ENCODE measurements at regions not wholly inside any gene's neighbourhood (a gene's known extent, or its start where the extent isn't known, plus 50 kb on each side); places are given as distances from the start of the nearest gene placed in this dataset.
"Not testable (repeated sequence)": the region's sequence is repeated elsewhere in the genome, so short reads cannot be mapped to it uniquely, and the experiment has no call there.

DNA sequence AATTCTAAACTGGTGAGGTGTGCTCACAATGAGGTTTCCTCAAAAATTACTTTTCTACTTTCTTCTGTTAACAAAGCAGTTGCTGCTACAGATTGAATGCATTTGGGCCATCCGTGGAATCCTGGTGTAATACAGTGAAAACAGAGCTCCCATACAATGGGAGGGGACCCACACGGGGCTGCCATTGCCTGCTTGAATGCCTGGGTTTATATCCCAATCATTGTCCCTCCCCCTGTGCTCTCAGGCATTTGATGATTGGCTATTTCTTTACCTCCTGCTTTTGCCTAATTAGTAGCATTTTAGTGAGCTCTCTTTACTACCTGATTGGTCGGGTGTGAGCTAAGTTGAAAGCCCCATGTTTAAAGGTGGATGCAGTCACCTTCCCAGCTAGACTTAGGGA, 52.9 kb upstream of the CSF1 start:
- H3K27ac ChIP-seq; DNase-seq; H3K9me2 ChIP-seq (ENCODE audit: insufficient read depth); H3K79me2 ChIP-seq (ENCODE audit: low read depth); BruUV-seq (replicated peaks); intact Hi-C loops (cut with micrococcal nuclease; ENCODE audit: unreplicated experiment); H3K4me1 ChIP-seq (replicated peaks; ENCODE audit: insufficient read depth); H3K4me3 ChIP-seq; H3F3A ChIP-seq (ENCODE audit: insufficient read depth, low read depth); H3K4me2 ChIP-seq; H2AFZ ChIP-seq; H4K20me1 ChIP-seq (ENCODE audit: insufficient read depth); H3K36me3 ChIP-seq (ENCODE audit: low read depth); H3K9me3 ChIP-seq (ENCODE audit: insufficient read depth, low read depth); CTCF ChIA-PET; H3K27me3 ChIP-seq (ENCODE audit: insufficient read depth, low read depth): not testable (repeated sequence)
- POLR2A ChIA-PET (ENCODE audit: unreplicated experiment), result interaction anchor here (0.6 kb wide), 1 partner anchor 91 kb away, joined by 10 read pairs; no protein-coding TSS in a partner anchor

DNA sequence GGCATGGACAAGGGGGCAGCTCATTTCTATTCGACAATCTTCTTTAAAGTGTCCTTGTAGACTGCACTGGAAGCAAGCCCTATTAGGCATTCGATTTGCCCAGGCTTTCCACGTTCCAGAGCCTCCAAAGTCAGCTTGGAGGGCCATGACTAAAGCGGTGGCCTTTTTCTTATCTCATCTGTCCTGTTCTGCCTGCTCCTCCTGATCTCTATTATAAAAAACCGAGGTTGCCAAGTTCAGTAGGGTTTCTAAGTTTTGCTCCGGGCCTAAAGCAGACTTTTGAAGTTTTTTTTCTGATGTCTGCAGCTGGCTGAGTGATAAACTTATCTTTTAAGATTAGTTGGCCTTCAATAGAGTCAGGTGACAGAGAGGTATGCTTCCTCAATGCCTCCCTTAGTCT, 54.7 kb upstream of the CSF1 start:
- H3K9me3 ChIP-seq (ENCODE audit: insufficient read depth, low read depth); H3K27me3 ChIP-seq (ENCODE audit: insufficient read depth, low read depth): not testable (repeated sequence)

DNA sequence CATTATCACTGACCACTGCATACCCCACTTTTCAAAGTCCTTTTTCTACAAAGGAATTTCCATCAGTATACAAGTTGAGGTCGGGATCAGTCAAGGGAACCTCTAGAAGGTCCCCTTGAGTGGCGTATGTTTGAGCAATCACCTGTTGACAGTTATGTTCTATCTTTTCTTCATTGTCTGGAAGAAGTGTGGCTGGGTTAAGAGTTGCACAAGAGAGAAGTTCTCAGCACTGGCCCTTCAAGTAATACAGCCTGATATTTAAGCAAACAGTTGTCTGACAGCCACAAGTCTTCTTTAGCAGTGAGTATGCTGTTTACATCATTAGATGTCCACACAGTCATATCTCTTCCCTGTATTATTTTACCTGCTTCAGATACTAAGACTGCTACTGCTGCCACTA, 56.7 kb upstream of the CSF1 start:
- peaks cover 31% of the 10 kb centered on the region for H3K4me1 ChIP-seq (replicated peaks; ENCODE audit: insufficient read depth)
- H3K4me3 ChIP-seq; CTCF ChIA-PET; H3K27ac ChIP-seq; H3K27me3 ChIP-seq (ENCODE audit: insufficient read depth, low read depth); H3K36me3 ChIP-seq (ENCODE audit: low read depth); BruUV-seq (replicated peaks); H3K9me3 ChIP-seq (ENCODE audit: insufficient read depth, low read depth); H2AFZ ChIP-seq; H3K4me2 ChIP-seq; POLR2A ChIA-PET (ENCODE audit: unreplicated experiment); H3K79me2 ChIP-seq (ENCODE audit: low read depth); H4K20me1 ChIP-seq (ENCODE audit: insufficient read depth); H3K9me2 ChIP-seq (ENCODE audit: insufficient read depth): not testable (repeated sequence)
- intact Hi-C loops (cut with micrococcal nuclease; ENCODE audit: unreplicated experiment), result loop anchor here (2.0 kb wide), 1 partner anchor 77 kb away; no protein-coding TSS in a partner anchor
- H3F3A ChIP-seq (ENCODE audit: insufficient read depth, low read depth), result peaks cover 14% of the 10 kb centered on the region; the same call in 1 of the 2 replicates
- peak in 1 of 2 experiments; percentile 41 for DNase-seq

More for the DNA sequence above, 54.7 kb upstream of the CSF1 start:
- not testable (repeated sequence) for H3K4me2 ChIP-seq; H4K20me1 ChIP-seq (ENCODE audit: insufficient read depth); H3K9me2 ChIP-seq (ENCODE audit: insufficient read depth); H3K36me3 ChIP-seq (ENCODE audit: low read depth); H3K27ac ChIP-seq; H3K4me3 ChIP-seq; H3F3A ChIP-seq (ENCODE audit: insufficient read depth, low read depth); BruUV-seq (replicated peaks); H3K79me2 ChIP-seq (ENCODE audit: low read depth)
- Histone ChIP-seq H2AFZ (peak overlapping the region; percentile 33; the same call in 1 of the 2 replicates), H3K4me1 (replicated peaks; ENCODE audit: insufficient read depth) (peaks cover 15% of the 10 kb centered on the region)
- POLR2A ChIA-PET (ENCODE audit: unreplicated experiment), result interaction anchor here (0.6 kb wide), 1 partner anchor 78 kb away, joined by 3 read pairs; no protein-coding TSS in a partner anchor
- intact Hi-C loops (cut with micrococcal nuclease; ENCODE audit: unreplicated experiment), result loop anchor here (2.0 kb wide), 1 partner anchor 79 kb away; no protein-coding TSS in a partner anchor
- DNase-seq, result peak in 1 of 2 experiments; percentile 23
- CTCF ChIA-PET, result interaction anchor here (0.6 kb wide), 1 partner anchor 22 kb away, joined by 6 read pairs; no protein-coding TSS in a partner anchor

DNA sequence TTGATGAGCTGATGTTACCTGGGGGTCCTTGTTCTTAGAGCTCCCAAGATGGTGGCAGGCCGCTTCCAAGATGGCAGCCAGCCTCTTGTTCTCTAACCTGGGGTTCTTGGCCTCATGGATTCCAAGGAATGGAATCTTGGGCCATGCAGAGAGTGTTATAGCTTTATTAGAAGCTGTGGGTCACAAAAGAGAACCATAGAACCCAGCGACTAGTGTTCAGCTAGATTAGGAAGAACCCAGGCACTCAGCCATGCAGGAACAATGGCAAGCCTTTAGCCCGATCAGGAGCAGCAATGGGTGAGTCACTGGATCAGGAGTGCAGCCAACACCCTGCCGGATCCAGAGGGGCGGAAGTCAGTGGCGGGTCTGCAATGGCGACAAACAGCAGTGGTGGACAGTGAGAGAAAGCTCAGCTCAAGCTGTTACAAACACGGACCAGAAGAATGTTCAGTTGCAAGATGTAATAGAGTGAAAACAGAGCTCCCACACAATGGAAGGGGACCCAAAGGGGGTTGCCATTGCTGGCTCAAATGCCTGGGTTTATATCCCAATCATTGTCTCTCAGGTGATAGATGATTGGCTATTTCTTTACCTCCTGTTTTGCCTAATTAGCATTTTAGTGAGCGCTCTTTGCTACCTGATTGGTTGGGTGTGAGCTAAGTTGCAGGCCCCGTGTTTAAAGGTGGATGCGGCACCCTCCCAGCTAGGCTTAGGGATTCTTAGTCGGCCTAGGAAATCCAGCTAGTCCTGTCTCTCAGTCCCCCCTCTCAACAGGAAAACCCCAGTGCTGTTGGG, 58.2 kb upstream of the CSF1 start:
- not testable (repeated sequence) for H3K27ac ChIP-seq; H3K4me2 ChIP-seq; BruUV-seq (replicated peaks)

DNA sequence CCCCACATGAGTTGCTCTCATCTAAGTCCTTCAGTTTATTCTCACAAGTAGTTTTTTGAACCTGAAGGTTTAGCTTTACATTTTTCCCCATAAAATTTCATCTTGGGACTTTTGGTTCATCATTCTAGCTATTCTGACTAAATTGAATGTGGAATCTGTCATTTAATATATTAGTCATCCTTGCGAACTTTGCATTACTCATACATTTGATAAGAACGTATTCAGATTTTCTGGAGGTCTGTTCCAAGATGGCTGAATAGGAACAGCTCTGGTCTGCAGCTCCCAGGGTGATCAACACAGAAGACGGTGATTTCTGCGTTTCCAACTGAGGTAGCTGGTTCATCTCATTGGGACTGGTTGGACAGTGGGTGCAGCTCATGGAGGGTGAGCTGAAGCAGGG, 59.8 kb upstream of the CSF1 start:
- H3K79me2 ChIP-seq (ENCODE audit: low read depth), result no peaks in the 10 kb centered on the region
- H3K27me3 ChIP-seq (ENCODE audit: insufficient read depth, low read depth), result no peaks in the 10 kb centered on the region
- BruUV-seq (replicated peaks), result no TSS peak
- no peaks in the 10 kb centered on the region for H3K36me3 ChIP-seq (ENCODE audit: low read depth)
- peak overlapping the region; percentile 18 for H3K4me2 ChIP-seq
- H2AFZ ChIP-seq, result no peak overlapping the region
- no peaks in the 10 kb centered on the region for H3K9me2 ChIP-seq (ENCODE audit: insufficient read depth)
- H4K20me1 ChIP-seq (ENCODE audit: insufficient read depth), result no peaks in the 10 kb centered on the region
- TF ChIP-seq, protein P1, sequence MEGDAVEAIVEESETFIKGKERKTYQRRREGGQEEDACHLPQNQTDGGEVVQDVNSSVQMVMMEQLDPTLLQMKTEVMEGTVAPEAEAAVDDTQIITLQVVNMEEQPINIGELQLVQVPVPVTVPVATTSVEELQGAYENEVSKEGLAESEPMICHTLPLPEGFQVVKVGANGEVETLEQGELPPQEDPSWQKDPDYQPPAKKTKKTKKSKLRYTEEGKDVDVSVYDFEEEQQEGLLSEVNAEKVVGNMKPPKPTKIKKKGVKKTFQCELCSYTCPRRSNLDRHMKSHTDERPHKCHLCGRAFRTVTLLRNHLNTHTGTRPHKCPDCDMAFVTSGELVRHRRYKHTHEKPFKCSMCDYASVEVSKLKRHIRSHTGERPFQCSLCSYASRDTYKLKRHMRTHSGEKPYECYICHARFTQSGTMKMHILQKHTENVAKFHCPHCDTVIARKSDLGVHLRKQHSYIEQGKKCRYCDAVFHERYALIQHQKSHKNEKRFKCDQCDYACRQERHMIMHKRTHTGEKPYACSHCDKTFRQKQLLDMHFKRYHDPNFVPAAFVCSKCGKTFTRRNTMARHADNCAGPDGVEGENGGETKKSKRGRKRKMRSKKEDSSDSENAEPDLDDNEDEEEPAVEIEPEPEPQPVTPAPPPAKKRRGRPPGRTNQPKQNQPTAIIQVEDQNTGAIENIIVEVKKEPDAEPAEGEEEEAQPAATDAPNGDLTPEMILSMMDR (conservative IDR thresholded peaks at IDR 0.05), result no peak
- no peak for TF ChIP-seq EZH2 (IDR thresholded peaks at IDR 0.05; ENCODE audit: low read depth)
- H3F3A ChIP-seq (ENCODE audit: insufficient read depth, low read depth), result peaks cover 14% of the 10 kb centered on the region; the same call in 1 of the 2 replicates
- H3K9me3 ChIP-seq (ENCODE audit: insufficient read depth, low read depth), result no peaks in the 10 kb centered on the region
- peaks cover 31% of the 10 kb centered on the region for H3K4me1 ChIP-seq (replicated peaks; ENCODE audit: insufficient read depth)
- CTCF ChIA-PET, result no interaction called here
- 0 out of 2 replicates have a peak overlapping the region, but pooled peaks have one; percentile 0 for H3K27ac ChIP-seq
- H3K4me3 ChIP-seq, result no peak overlapping the region
- peak in 1 of 2 experiments; percentile 56 for DNase-seq
- POLR2A ChIA-PET (ENCODE audit: unreplicated experiment), result interaction anchor here (0.6 kb wide), 2 partner anchors 26 to 67 kb away, joined by 3 read pairs; no protein-coding TSS in a partner anchor
- intact Hi-C loops (cut with micrococcal nuclease; ENCODE audit: unreplicated experiment), result no loop called here

More for the DNA sequence above, 58.2 kb upstream of the CSF1 start:
- H3K9me2 ChIP-seq (ENCODE audit: insufficient read depth); H3K36me3 ChIP-seq (ENCODE audit: low read depth); H3K9me3 ChIP-seq (ENCODE audit: insufficient read depth, low read depth); H3K27me3 ChIP-seq (ENCODE audit: insufficient read depth, low read depth); H3K4me3 ChIP-seq; CTCF ChIA-PET; H2AFZ ChIP-seq; H3K79me2 ChIP-seq (ENCODE audit: low read depth); H4K20me1 ChIP-seq (ENCODE audit: insufficient read depth); intact Hi-C loops (cut with micrococcal nuclease; ENCODE audit: unreplicated experiment): not testable (repeated sequence)
- DNase-seq, result peak in 1 of 2 experiments; percentile 49
- peaks cover 31% of the 10 kb centered on the region for H3K4me1 ChIP-seq (replicated peaks; ENCODE audit: insufficient read depth)
- peaks cover 14% of the 10 kb centered on the region; the same call in 1 of the 2 replicates for H3F3A ChIP-seq (ENCODE audit: insufficient read depth, low read depth)
- POLR2A ChIA-PET (ENCODE audit: unreplicated experiment), result interaction anchor here (0.6 kb wide), 1 partner anchor 182 kb away, joined by 3 read pairs; the partner anchor contains the start of gene STRIP1

Data from PC-9 (cell line).